ENCODE measurements at regions not wholly inside any gene's neighbourhood (a gene's known extent, or its start where the extent isn't known, plus 50 kb on each side); places are given as distances from the start of the nearest gene placed in this dataset.
"Not testable (repeated sequence)": the region's sequence is repeated elsewhere in the genome, so short reads cannot be mapped to it uniquely, and the experiment has no call there.

GRCh38 chr10:3875842-3876235 lies 90.8 kb upstream of the KLF6 start:
- CTCF ChIA-PET: interaction anchor here (0.9 kb wide), 1 partner anchor 10 kb away, joined by 4 read pairs; no protein-coding TSS in a partner anchor
- POLR2A ChIA-PET: no interaction called here
- no peak for TF ChIP-seq CTCF (IDR thresholded peaks at IDR 0.05; ENCODE audit: insufficient read depth, low read length, missing control alignments)
- DNase-seq (ENCODE audit: low read depth, low spot score): no peak
- H3K4me3 ChIP-seq (ENCODE audit: low read depth, low read length): no peak overlapping the region

- ChIA-PET CTCF (interaction anchor here (0.9 kb wide), 1 partner anchor 10 kb away, joined by 4 read pairs; no protein-coding TSS in a partner anchor), POLR2A (no interaction called here)
- DNase-seq (ENCODE audit: low read depth, low spot score): no peak
- H3K4me3 ChIP-seq (ENCODE audit: low read depth, low read length): no peak overlapping the region
- no peak for TF ChIP-seq CTCF (IDR thresholded peaks at IDR 0.05; ENCODE audit: insufficient read depth, low read length, missing control alignments)
These were observed 90.2 kb upstream of the KLF6 start for GRCh38 chr10:3874990-3875841.

- DNase-seq (ENCODE audit: low read depth, low spot score); H3K4me3 ChIP-seq (ENCODE audit: low read depth, low read length); POLR2A ChIA-PET: not testable (repeated sequence)
- CTCF ChIA-PET: interaction anchor here (1.0 kb wide), 1 partner anchor 9 kb away, joined by 3 read pairs; no protein-coding TSS in a partner anchor
These were observed 89.6 kb upstream of the KLF6 start for GRCh38 chr10:3874610-3874989.

- no peak for TF ChIP-seq CTCF (IDR thresholded peaks at IDR 0.05; ENCODE audit: insufficient read depth, low read length, missing control alignments)
- ChIA-PET CTCF (interaction anchor here (1.0 kb wide), 1 partner anchor 8 kb away, joined by 3 read pairs; no protein-coding TSS in a partner anchor), POLR2A (no interaction called here)
- DNase-seq (ENCODE audit: low read depth, low spot score): no peak
- H3K4me3 ChIP-seq (ENCODE audit: low read depth, low read length): no peak overlapping the region
These were observed 88.9 kb upstream of the KLF6 start for GRCh38 chr10:3873728-3874461.

- no peak overlapping the region for H3K4me3 ChIP-seq (ENCODE audit: low read depth, low read length)
- TF ChIP-seq CTCF (IDR thresholded peaks at IDR 0.05; ENCODE audit: insufficient read depth, low read length, missing control alignments): no peak
- DNase-seq (ENCODE audit: low read depth, low spot score): no peak
- ChIA-PET POLR2A (no interaction called here), CTCF (no interaction called here)
These were observed 87.8 kb upstream of the KLF6 start for GRCh38 chr10:3872712-3873329.

GRCh38 chr10:3871424-3871996 lies 86.5 kb upstream of the KLF6 start:
- H3K4me3 ChIP-seq (ENCODE audit: low read depth, low read length): no peak overlapping the region
- CTCF ChIA-PET: no interaction called here
- POLR2A ChIA-PET: no interaction called here
- TF ChIP-seq CTCF (IDR thresholded peaks at IDR 0.05; ENCODE audit: insufficient read depth, low read length, missing control alignments): no peak
- no peak for DNase-seq (ENCODE audit: low read depth, low spot score)

All from AG04449 (cell line).